ENCODE measurements at regions not wholly inside any gene's neighbourhood (a gene's known extent, or its start where the extent isn't known, plus 50 kb on each side); places are given as distances from the start of the nearest gene placed in this dataset.
"Not testable (repeated sequence)": the region's sequence is repeated elsewhere in the genome, so short reads cannot be mapped to it uniquely, and the experiment has no call there.

- DNase-seq (ENCODE audit: low read depth, low spot score), result no peak
- no peak overlapping the region for H3K27ac ChIP-seq
These were observed 60.8 kb upstream of the CCDC179 start for GRCh38 chr11:22920939-22921565.

DNA sequence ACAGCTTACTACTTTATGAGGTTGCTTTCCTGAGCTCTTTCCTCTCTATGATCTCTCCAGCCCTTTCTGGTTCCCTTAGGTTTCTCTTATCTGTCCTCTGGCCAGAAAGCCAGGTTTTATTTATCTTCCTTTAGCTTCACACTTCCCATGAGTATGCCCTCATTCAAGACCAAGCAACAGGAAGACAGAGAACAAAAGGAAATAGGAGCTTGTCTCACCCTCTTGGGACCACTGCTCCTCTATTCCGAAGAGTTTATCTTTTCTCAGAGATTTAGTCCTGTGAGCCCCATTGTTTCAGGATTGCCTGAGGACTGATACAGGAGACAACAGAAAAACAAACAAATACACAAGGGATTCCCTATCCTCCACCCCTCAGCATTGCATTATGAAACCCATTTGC, 62.4 kb upstream of the CCDC179 start:
- DNase-seq (ENCODE audit: low read depth, low spot score), result no peak
- H3K27ac ChIP-seq, result no peak overlapping the region

DNA sequence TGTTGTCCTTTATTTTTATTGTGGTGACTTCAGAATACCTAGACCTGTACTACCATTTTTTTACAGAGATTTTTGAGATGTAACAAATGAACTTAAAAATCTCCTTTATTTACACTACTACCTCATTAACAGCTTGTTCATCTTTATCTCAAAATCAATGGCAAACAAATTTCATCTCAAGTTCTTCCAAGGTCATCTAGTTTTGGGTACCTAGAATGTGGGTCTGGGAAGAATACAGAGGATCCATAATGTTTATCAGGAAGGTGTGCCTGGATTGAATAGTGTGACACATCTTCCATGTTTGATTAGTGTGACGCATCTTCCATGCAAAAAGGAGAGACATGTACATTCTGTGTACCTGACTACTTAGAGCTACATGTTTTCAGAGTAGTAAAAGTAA, 63.3 kb upstream of the CCDC179 start:
- H3K27ac ChIP-seq, result no peak overlapping the region
- no peak for DNase-seq (ENCODE audit: low read depth, low spot score)

- H3K27ac ChIP-seq, result no peak overlapping the region
- no peak for DNase-seq (ENCODE audit: low read depth, low spot score)
These were observed 66.1 kb upstream of the CCDC179 start for GRCh38 chr11:22926341-22926740.

GRCh38 chr11:22927793-22928192, 67.5 kb upstream of the CCDC179 start:
- no peak for DNase-seq (ENCODE audit: low read depth, low spot score)
- H3K27ac ChIP-seq, result no peak overlapping the region

- H3K27ac ChIP-seq, result no peak overlapping the region
- DNase-seq (ENCODE audit: low read depth, low spot score), result no peak
These were observed 68.1 kb upstream of the CCDC179 start for GRCh38 chr11:22928207-22928917.

GRCh38 chr11:22930816-22931594, 70.7 kb upstream of the CCDC179 start:
- no peak for DNase-seq (ENCODE audit: low read depth, low spot score)
- no peak overlapping the region for H3K27ac ChIP-seq

- no peak overlapping the region for H3K27ac ChIP-seq
- DNase-seq (ENCODE audit: low read depth, low spot score), result no peak
These were observed 78.4 kb upstream of the CCDC179 start for GRCh38 chr11:22938691-22939090.

GRCh38 chr11:22941544-22941943, 81.3 kb upstream of the CCDC179 start:
- DNase-seq (ENCODE audit: low read depth, low spot score), result not testable (repeated sequence)

GRCh38 chr11:22957786-22958185, 97.5 kb upstream of the CCDC179 start:
- no peak for DNase-seq (ENCODE audit: low read depth, low spot score)
- no peak overlapping the region for H3K27ac ChIP-seq

More at GRCh38 chr11:22941544-22941943, 81.3 kb upstream of the CCDC179 start:
- H3K27ac ChIP-seq, result not testable (repeated sequence)

GRCh38 chr11:22974251-22974650, 114.0 kb upstream of the CCDC179 start:
- DNase-seq (ENCODE audit: low read depth, low spot score), result no peak
- no peak overlapping the region for H3K27ac ChIP-seq

DNA sequence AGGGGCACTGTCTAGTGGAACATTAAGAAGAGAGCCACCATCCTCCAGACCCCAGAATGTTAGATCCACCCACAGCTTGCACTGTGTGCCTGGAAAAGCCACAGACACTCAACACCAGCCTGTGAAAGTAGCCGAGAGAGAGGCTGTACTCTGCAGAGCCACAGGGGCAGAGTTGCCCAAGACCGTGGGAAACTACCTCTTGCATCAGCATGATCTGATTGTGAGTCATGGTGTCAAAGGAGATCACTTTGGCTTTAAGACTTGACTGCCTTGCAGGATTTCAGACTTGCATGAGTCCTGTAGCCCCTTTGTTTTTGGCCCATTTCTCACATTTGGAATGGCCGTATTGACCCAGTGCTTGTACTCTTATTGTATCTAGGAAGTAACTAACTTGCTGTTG, 115.9 kb upstream of the CCDC179 start:
- peak; percentile 60 for DNase-seq (ENCODE audit: low read depth, low spot score)
- H3K27ac ChIP-seq, result no peak overlapping the region

- no peak overlapping the region for H3K27ac ChIP-seq
- no peak for DNase-seq (ENCODE audit: low read depth, low spot score)
These were observed 122.6 kb upstream of the CCDC179 start for GRCh38 chr11:22982903-22983302.

DNA sequence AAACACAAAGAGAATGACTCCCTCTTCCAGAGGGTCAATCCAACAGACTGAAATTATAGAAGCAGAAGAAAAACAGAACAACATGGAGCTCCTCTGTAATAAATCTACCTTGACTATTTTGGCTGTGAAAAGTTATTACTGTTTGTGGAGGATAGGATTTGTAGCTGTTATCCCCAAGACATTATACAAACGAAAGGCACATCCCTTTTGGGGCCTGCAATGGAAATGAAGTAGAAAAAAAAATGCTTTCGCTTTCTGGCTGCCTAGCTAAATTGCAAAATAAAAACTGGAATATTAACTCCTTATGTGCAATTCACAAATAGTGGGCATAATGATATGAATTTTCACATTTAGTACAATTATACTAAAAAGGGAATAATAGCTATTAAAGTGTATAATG, 123.8 kb upstream of the CCDC179 start:
- no peak overlapping the region for H3K27ac ChIP-seq
- DNase-seq (ENCODE audit: low read depth, low spot score), result no peak

DNA sequence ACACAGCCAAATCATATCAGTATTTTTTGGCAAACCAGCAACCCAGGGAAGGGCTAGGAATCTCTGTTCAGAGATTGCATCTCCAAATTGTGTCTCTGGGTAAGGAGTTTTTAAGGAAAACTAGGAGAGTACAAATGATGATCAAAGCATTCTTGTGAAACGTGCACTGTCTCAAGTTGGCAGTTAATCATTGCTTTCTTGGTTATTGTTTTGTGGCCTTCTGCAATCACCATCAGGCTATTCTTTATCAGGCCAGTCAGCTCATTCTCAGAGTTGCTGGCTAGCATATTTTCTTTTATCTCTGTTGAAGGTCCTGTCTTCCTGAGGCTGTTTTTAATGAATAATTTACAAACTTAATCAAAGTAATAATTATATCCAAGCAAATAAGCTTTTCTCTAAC, 129.1 kb upstream of the CCDC179 start:
- no peak overlapping the region for H3K27ac ChIP-seq
- no peak for DNase-seq (ENCODE audit: low read depth, low spot score)

- DNase-seq (ENCODE audit: low read depth, low spot score), result no peak
- no peak overlapping the region for H3K27ac ChIP-seq
These were observed 130.9 kb upstream of the CCDC179 start for GRCh38 chr11:22991196-22991595.

GRCh38 chr11:23006730-23007129, 146.5 kb upstream of the CCDC179 start:
- no peak for DNase-seq (ENCODE audit: low read depth, low spot score)
- H3K27ac ChIP-seq, result no peak overlapping the region

GRCh38 chr11:23010790-23011335, 150.6 kb upstream of the CCDC179 start:
- DNase-seq (ENCODE audit: low read depth, low spot score), result no peak

GRCh38 chr11:23012930-23013329, 152.7 kb upstream of the CCDC179 start:
- no peak overlapping the region for H3K27ac ChIP-seq
- DNase-seq (ENCODE audit: low read depth, low spot score), result no peak

More at GRCh38 chr11:23010790-23011335, 150.6 kb upstream of the CCDC179 start:
- H3K27ac ChIP-seq, result no peak overlapping the region

DNA sequence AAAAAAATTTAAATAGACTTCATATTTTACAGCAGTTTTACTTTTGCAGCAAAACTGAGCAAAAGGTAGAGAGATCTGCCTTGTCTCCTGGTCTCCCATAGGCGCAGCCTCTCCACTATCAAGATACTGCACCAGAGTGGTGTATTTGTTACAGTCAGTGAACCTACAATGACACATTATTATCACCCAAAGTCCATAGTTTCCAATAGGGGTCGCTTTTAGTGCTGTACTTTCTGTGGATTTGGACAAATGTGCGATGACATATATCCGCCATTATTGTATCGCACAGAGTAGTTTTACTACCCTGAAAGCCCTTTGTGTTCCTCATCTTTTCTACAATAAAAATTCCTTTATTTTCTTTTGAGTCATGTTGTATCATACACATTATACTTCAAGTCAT, 153.2 kb upstream of the CCDC179 start:
- no peak for DNase-seq (ENCODE audit: low read depth, low spot score)
- H3K27ac ChIP-seq, result no peak overlapping the region

- H3K27ac ChIP-seq, result no peak overlapping the region
- DNase-seq (ENCODE audit: low read depth, low spot score), result no peak
These were observed 161.1 kb upstream of the CCDC179 start for GRCh38 chr11:23021287-23021863.

All from epithelial cell of prostate (primary cell).